NT2/D1 (cell line): ENCODE measurements at regions not wholly inside any gene's neighbourhood (a gene's known extent, or its start where the extent isn't known, plus 50 kb on each side); places are given as distances from the start of the nearest gene placed in this dataset.

Experiments
- SUZ12 ChIP-seq: IDR thresholded peaks from 2 replicates; pipeline ENCODE4 v1.6.1; 2011; ENCODE audit not compliant: insufficient read length, insufficient read depth; ENCODE audit errors: extremely low read depth
- YY1 ChIP-seq: IDR thresholded peaks from 2 replicates; pipeline ENCODE4 v1.6.1; 2011; ENCODE audit not compliant: insufficient read length, insufficient read depth
- ZNF274 ChIP-seq: IDR thresholded peaks from 2 replicates; pipeline ENCODE4 v1.6.1; 2011; ENCODE audit warnings: mild to moderate bottlenecking, low read depth, low read length

- no peak for TF ChIP-seq SUZ12
- TF ChIP-seq ZNF274, result no peak
- no peak for TF ChIP-seq YY1
Observed at GRCh38 chr3:14598143-14598569, 53.4 kb upstream of the CCDC174 start.
